Bronchial epithelial cell (primary cell): ENCODE measurements at regions not wholly inside any gene's neighbourhood (a gene's known extent, or its start where the extent isn't known, plus 50 kb on each side); places are given as distances from the start of the nearest gene placed in this dataset.

Experiments
- DNase-seq: peaks from one replicate; pipeline ENCODE4 v3.0.0-alpha.2; 2010; ENCODE audit warnings: low read depth
- FAIRE-seq: peaks from 2 replicates; lab custom pipeline; 2011; peaks lifted over from hg19 to GRCh38; lab: Jason Lieb, UNC
- H3K27me3 ChIP-seq: 2 replicates; pipeline ENCODE4 v1.5.1; 2011; ENCODE audit warnings: low read length; ENCODE audit not compliant: control insufficient read depth, insufficient read depth
- H3K36me3 ChIP-seq: 2 replicates; pipeline ENCODE4 v1.5.1; 2011; ENCODE audit warnings: low read length; ENCODE audit not compliant: control insufficient read depth, insufficient read depth
- H3K4me3 ChIP-seq: 2 replicates; pipeline ENCODE4 v1.5.1; 2011; ENCODE audit warnings: mild to moderate bottlenecking, low read depth, low read length, control low read depth
- TF ChIP-seq, protein P1 (sequence below): IDR thresholded peaks from 2 replicates; pipeline ENCODE4 v1.5.1; 2011; ENCODE audit warnings: mild to moderate bottlenecking, moderate library complexity, low read length, control low read depth, inconsistent platforms; ENCODE audit not compliant: insufficient read depth, severe bottlenecking

DNA sequence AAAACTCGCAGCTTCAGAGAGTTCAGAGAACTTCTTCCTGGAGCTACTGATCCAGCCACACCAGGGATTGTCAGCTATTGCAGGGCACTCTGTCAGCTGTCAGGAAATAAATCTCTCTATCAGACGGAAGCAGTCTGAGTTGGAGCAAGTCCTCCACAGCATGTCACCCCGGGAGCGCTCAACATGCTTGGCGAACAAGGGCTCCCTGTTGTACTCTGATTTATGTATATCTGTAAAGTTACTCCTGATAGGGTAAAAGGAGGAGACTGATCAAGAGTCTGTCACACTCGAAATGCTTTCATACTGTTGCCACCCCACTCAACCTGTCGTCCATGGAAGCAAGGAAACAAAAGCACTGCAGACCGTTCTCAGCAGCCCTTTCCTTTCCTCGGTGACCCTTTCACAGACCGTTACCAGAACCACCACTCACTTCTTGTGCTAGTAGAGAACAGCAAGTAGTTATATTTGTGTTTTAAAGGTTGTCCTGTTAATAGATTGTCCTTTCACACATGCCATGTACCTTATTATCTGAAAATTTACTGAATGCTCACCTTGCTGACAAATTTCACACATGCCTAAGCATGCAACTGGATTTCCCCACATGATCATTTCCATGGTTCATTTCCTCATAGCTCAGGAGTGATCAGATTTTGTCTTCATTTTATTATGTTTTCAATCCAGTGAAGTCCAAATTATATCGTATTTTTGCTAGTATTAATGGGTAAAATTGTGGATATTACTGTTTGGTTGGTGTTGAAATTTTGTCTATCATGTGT is 2108.9 kb upstream of the TENM3 start:
- TF ChIP-seq, protein P1, sequence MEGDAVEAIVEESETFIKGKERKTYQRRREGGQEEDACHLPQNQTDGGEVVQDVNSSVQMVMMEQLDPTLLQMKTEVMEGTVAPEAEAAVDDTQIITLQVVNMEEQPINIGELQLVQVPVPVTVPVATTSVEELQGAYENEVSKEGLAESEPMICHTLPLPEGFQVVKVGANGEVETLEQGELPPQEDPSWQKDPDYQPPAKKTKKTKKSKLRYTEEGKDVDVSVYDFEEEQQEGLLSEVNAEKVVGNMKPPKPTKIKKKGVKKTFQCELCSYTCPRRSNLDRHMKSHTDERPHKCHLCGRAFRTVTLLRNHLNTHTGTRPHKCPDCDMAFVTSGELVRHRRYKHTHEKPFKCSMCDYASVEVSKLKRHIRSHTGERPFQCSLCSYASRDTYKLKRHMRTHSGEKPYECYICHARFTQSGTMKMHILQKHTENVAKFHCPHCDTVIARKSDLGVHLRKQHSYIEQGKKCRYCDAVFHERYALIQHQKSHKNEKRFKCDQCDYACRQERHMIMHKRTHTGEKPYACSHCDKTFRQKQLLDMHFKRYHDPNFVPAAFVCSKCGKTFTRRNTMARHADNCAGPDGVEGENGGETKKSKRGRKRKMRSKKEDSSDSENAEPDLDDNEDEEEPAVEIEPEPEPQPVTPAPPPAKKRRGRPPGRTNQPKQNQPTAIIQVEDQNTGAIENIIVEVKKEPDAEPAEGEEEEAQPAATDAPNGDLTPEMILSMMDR, result no peak
- Histone ChIP-seq H3K36me3 (no peaks in the 10 kb centered on the region), H3K4me3 (peak overlapping the region; percentile 40), H3K27me3 (no peaks in the 10 kb centered on the region)
- peak; percentile 84 for DNase-seq
- no peak for FAIRE-seq

DNA sequence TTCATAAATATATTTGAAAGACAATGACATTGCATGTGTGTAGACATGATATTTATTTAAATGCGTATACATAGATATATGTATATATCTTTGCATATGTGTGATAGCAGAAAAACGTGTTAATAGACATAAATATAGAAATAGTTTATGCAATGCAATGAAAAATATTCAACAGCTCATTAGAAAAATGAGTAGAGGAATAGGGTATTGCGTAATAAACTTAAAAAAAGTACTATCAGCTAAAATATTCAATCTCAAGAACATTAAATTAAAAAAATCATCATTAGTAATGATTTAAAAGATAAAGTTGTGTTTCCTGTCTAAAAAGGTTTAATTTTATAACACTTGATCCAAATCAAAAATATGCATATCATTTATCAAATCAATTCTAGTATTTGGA is 2101.5 kb upstream of the TENM3 start:
- FAIRE-seq, result no peak
- no peak overlapping the region for H3K4me3 ChIP-seq
- no peak for DNase-seq
- no peaks in the 10 kb centered on the region for H3K27me3 ChIP-seq
- TF ChIP-seq, protein P1, result no peak
- H3K36me3 ChIP-seq, result no peaks in the 10 kb centered on the region

DNA sequence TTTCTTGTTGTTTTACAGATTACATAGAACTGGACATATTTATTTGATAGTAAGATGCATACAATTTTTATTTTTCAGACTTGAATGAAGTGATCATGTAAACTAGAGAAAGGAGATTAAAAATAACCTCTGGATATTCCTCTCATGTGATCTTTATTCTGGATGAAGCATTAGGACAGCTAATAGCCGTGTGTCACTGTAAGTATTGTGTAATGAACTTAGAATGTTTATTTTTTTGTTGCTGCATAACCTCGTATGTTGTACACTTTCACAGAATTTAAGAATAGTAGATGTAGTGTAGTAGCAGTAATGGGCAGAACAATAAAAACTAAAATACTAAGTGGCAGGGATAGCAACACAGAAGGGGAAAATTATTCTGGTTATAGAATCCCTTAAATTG is 2094.5 kb upstream of the TENM3 start:
- no peak for FAIRE-seq
- Histone ChIP-seq H3K36me3 (no peaks in the 10 kb centered on the region), H3K4me3 (no peak overlapping the region), H3K27me3 (no peaks in the 10 kb centered on the region)
- DNase-seq, result no peak
- TF ChIP-seq, protein P1, result no peak

DNA sequence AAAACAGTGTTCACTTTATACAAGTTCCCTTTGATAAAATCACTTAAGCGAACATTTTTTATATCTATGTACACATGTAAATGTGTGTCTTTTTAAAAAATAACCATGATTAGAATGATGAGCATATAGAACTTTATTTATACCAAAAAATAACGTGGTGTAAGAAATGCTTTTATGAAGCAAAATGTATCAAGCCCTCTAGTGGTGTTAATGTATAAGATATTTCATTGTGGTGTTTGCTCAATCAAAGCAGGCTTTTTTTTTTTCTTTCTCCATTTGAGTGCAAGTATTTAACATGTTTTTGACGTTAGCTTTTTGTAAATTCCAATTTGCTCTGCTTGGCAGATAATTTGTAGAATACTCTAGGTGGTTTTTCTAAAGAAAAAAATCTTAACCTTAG is 2092.4 kb upstream of the TENM3 start:
- Histone ChIP-seq H3K27me3 (no peaks in the 10 kb centered on the region), H3K4me3 (no peak overlapping the region), H3K36me3 (no peaks in the 10 kb centered on the region)
- FAIRE-seq, result no peak
- TF ChIP-seq, protein P1, result peak; percentile 36
- DNase-seq, result peak; percentile 32

DNA sequence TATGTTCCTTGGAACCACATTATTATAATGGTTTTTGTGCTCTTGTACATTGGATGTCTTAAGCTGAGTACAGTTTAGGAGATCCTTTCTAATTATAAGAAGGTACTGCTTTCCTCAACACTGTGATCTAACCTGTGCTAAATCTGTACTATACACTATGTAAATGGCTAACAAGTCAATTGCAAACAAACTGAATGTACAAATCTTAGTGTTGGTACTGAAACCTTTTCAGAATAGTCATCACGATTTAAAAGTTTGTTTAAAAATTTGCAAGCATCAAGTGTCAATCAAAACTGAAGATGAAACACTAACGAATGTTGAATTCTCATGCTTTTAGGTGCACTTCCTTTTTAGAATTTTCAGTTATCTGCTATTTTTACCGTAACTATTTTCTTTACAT is 2090.4 kb upstream of the TENM3 start:
- no peaks in the 10 kb centered on the region for H3K27me3 ChIP-seq
- DNase-seq, result no peak
- FAIRE-seq, result no peak
- H3K36me3 ChIP-seq, result no peaks in the 10 kb centered on the region
- TF ChIP-seq, protein P1, result no peak
- no peak overlapping the region for H3K4me3 ChIP-seq

DNA sequence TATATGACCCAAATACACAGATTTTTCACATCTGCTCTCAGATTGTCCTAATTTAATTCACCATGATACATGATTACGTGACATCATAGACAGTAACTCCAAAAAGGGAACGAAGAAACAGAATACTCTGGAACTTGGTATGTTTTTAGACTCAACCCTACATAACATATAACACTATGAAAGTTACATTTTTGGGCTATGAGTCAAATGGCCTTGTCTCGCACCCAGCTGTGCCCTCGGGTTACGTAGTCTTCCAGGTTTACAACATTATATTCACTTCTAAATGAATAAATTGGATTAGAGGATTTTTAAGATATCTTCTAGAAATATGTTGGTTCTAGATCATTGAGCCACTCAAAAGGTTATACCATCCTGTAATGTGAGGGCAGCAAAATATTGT is 2089.6 kb upstream of the TENM3 start:
- no peak for DNase-seq
- TF ChIP-seq, protein P1, result no peak
- Histone ChIP-seq H3K36me3 (no peaks in the 10 kb centered on the region), H3K4me3 (no peak overlapping the region), H3K27me3 (no peaks in the 10 kb centered on the region)
- no peak for FAIRE-seq
